Coronary artery (tissue), 2 donors: ENCODE measurements at regions not wholly inside any gene's neighbourhood (a gene's known extent, or its start where the extent isn't known, plus 50 kb on each side); places are given as distances from the start of the nearest gene placed in this dataset.
A peak's percentile ranks its signal among the peaks of the same experiment; 100 is the strongest.
"Not testable (repeated sequence)": the region's sequence is repeated elsewhere in the genome, so short reads cannot be mapped to it uniquely, and the experiment has no call there.

Experiments used
- DNase-seq: peaks from one replicate; pipeline ENCODE4 v3.0.0-alpha.2; 2017; ENCODE audit warnings: low spot score
- H3K27ac ChIP-seq, 2 donors: fragments of 200-600 bp; sonication (generic); one replicate each; pipeline ENCODE4 v1.5.1; 2016 to 2019
- H3K4me3 ChIP-seq: fragments of 200-600 bp; sonication (generic); 2 replicates; pipeline ENCODE4 v1.5.1; 2016; ENCODE audit warnings: mild to moderate bottlenecking, moderate library complexity
- TF ChIP-seq, protein P1 (sequence below): fragments of 200-600 bp; sonication (generic); IDR thresholded peaks from one replicate; pipeline ENCODE4 v1.5.1; 2019; ENCODE audit warnings: antibody characterized with exemption

DNA sequence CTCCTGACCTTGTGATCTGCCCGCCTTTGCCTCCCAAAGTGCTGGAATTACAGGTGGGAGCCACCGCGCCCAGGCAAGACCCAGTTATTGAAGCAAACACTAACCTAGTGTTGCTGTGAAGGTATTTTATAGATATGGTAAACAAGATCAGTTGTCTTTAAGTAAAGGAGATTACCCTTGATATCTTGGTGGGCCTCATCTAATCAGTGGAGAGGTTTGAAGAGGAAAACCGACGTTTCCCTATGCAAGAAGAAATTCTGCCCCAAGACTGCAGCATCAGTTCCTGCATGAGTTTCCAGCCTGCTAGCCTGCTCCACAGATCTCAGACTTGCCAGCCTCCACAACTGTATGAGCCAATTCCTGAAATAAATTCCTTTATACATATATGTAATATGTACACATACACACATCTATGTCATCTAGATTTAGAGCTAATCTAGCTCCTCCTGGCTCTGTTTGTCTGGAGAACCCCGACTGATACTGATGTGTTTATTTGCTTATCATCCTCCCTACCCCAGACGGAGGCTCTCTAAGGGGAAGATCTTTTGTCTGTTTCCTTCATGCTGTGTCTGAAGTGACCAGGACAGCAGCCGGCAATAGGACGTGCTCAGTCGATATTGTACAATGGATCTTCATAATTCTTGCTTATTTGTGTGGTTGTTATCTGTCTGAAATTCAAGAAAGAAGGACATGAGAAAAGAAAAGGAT is 90.9 kb downstream of the IER5 start:
- Histone ChIP-seq H3K27ac (no peak overlapping the region), H3K4me3 (no peak overlapping the region)
- no peak for DNase-seq
- TF ChIP-seq, protein P1, sequence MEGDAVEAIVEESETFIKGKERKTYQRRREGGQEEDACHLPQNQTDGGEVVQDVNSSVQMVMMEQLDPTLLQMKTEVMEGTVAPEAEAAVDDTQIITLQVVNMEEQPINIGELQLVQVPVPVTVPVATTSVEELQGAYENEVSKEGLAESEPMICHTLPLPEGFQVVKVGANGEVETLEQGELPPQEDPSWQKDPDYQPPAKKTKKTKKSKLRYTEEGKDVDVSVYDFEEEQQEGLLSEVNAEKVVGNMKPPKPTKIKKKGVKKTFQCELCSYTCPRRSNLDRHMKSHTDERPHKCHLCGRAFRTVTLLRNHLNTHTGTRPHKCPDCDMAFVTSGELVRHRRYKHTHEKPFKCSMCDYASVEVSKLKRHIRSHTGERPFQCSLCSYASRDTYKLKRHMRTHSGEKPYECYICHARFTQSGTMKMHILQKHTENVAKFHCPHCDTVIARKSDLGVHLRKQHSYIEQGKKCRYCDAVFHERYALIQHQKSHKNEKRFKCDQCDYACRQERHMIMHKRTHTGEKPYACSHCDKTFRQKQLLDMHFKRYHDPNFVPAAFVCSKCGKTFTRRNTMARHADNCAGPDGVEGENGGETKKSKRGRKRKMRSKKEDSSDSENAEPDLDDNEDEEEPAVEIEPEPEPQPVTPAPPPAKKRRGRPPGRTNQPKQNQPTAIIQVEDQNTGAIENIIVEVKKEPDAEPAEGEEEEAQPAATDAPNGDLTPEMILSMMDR, result no peak

DNA sequence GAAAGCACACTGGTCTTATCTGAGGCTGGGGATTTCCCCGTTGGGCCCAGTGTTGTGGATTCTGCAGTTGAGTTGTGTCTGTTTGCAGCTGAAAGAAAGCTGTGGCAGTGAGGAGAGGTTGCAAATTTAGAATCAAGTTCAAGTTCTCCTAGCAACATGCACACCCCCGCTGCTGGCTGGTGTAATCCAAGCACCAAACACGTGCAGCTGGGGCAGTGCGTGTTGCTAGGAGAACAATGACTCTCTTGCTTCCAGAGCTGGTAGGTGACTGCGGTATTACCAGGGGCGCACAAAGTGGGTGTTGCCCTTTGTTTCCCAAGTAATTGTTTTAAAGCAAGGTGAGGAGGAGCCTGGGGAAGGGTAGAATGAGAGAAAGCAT is 91.5 kb downstream of the IER5 start:
- TF ChIP-seq, protein P1, result no peak
- Histone ChIP-seq H3K27ac (no peak overlapping the region), H3K4me3 (no peak overlapping the region)
- peak; percentile 67 for DNase-seq

DNA sequence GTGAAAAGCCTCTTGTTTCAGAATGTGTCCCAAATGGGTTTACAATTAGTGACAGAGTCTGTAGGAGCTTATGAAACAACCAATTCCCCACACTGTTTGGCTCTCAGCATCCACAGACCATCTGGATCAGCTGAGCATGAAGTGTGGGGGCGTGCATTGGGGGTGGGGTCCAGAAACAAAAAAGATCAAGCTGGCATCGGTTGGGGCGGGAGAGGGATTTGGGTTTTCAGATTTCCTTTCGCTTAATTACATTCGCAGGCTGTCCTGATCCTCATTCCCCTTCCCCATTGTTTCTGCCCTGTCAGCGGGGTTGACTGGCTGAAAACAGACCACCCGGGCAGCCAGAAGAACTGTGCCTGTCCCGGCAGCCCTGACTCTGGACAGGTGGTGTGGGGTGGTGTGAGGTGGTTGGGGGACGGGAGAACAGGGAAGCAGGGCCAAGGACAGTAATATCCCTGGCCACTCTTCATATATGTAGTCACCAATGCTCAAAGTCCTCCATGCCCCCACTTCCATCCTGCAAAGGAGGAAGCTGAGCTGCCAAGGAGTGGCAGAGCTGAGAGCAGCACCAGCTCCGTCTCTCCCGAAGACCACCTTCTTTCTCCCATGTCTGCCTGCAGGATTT is 92.0 kb downstream of the IER5 start:
- peak; percentile 68 for DNase-seq
- Histone ChIP-seq H3K4me3 (no peak overlapping the region), H3K27ac (no peak overlapping the region)
- TF ChIP-seq, protein P1, result no peak

DNA sequence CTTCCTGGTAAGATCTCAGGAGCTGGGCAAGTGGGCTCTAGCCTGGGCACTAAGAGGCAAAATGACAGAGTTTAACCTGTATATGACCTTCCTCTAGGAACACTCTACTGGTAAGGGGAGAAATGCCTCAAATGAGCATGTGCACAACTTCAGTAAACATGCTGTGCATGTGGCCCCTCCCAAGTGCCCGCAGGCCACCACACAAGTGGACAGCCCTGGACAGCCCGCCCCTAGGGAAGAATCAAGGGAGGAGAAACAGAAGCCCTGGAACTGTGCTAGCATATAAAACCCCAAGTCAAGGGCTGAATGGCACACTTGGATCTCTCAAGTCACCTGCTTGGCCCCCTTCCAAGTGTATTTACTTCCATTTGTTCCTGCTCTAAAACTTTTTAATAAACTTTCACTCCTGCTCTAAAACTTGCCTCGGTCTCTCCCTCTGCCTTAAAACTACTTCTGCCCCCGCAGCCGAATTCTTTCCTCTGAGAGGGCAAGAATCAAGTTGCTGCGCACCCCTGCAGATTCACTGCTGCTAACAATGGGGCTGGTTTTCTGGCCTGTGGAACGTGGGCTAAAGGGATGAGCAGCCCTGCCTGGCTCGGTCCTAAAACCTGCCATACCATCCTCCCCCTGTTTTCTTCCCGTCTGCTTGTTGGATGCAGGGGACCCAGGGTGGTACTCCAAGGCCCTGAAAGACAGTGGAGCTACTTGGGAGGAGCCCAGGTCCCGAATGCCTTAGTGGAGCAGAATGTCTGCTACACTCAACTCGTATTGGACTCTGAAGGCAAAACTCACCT is 93.5 kb downstream of the IER5 start:
- no peak overlapping the region for H3K4me3 ChIP-seq
- DNase-seq, result peak; percentile 24
- TF ChIP-seq, protein P1, result no peak

DNA sequence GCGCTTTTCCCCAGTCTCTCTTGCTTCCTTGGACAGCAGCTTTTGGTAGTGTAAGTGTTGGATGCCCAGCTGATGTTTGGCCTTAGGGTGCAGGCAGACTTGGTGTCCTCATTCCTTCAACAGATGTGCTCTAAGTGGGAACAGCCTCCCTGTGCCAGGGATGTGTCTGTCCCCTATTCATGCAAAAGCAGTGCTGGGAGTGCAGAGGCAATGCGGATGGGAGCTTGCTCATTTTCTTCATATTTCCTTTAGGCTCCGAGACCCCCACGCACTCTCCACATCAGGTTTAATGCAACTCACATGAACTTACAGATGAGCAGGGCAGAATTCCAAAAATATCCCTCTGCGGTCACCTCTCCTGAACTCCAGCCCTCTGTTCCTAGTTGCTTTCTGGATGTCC is 96.1 kb downstream of the IER5 start:
- TF ChIP-seq, protein P1, result no peak
- no peak overlapping the region for H3K27ac ChIP-seq
- no peak for DNase-seq
- H3K4me3 ChIP-seq, result no peak overlapping the region

More for the DNA sequence above, 93.5 kb downstream of the IER5 start:
- no peak overlapping the region for H3K27ac ChIP-seq

DNA sequence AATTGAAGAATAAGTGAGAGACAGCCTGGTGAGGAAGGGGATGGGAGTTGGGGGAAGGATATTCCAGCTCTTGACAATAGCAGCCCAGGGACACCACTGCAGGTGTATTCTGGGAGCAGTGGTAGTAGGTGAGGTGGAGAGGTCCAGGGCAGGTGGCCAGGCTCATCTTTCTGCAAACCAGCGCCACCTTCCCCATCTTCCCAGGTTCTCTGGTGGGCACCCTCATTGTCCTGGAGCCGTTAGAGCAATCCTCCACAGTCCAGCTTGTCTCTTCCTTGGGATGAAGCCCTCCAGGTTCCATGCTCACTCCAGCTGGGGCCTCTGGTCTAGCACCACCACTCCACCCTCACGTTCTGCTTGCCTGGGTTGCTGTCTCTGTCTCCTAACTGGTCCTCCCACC is 97.0 kb downstream of the IER5 start:
- no peak overlapping the region for H3K27ac ChIP-seq
- TF ChIP-seq, protein P1, result no peak
- DNase-seq, result no peak
- no peak overlapping the region for H3K4me3 ChIP-seq

DNA sequence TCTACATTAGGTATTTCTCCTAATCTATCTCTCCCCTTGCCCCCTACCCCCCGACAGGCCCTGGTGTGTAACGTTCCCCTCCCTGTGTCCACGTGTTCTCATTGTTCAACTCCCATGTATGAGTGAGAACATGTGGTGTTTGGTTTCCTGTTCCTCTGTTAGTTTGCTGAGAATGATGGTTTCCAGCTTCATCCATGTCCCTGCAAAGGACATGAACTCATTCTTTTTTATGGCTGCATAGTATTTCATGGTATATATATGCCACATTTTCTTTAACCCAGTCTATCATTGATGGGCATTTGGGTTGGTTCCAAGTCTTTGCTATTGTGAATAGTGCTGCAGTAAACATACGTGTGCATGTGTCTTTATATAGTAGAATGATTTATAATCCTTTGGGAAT is 97.6 kb downstream of the IER5 start:
- DNase-seq, H3K27ac ChIP-seq, H3K4me3 ChIP-seq: not testable (repeated sequence)
